ENCODE measurements at regions not wholly inside any gene's neighbourhood (a gene's known extent, or its start where the extent isn't known, plus 50 kb on each side); places are given as distances from the start of the nearest gene placed in this dataset.

DNA sequence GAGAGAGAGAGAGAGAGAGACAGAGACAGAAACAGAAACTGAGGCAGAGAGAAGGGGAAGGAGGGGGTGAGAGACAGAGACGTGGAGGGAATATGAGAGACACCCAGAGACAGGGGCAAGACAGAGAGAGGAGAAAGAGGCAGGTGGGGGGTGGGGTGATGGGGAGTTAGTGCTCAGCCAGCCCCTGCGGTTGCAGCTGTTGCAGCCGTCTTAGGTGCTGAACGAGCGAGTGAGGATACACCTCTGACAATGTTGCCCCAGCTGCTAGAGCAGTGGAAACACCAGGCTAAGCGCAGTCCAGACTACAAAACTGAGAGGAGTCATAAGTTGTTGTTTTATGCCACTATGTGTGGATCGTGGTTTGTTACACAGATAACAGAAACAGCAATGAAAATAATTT, 328.2 kb upstream of the SHH start:
- no peak overlapping the region for H3K27ac ChIP-seq
- WGBS, 2 donors: 67% methylated on average over 7 of the region's 7 CpGs
- ATAC-seq (no peak), DNase-seq (no peak)
- H3K36me3 ChIP-seq: no peaks in the 10 kb centered on the region
- no peak overlapping the region for H3K4me3 ChIP-seq
- peaks cover 0 to 37% (median 14%) of the 10 kb centered on the region in 7 donors for H3K27me3 ChIP-seq
- TF ChIP-seq, protein P1, sequence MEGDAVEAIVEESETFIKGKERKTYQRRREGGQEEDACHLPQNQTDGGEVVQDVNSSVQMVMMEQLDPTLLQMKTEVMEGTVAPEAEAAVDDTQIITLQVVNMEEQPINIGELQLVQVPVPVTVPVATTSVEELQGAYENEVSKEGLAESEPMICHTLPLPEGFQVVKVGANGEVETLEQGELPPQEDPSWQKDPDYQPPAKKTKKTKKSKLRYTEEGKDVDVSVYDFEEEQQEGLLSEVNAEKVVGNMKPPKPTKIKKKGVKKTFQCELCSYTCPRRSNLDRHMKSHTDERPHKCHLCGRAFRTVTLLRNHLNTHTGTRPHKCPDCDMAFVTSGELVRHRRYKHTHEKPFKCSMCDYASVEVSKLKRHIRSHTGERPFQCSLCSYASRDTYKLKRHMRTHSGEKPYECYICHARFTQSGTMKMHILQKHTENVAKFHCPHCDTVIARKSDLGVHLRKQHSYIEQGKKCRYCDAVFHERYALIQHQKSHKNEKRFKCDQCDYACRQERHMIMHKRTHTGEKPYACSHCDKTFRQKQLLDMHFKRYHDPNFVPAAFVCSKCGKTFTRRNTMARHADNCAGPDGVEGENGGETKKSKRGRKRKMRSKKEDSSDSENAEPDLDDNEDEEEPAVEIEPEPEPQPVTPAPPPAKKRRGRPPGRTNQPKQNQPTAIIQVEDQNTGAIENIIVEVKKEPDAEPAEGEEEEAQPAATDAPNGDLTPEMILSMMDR (IDR thresholded peaks at IDR 0.05): no peak
- H3K4me1 ChIP-seq: no peaks in the 10 kb centered on the region
- peaks cover 0 to 7% (median 0%) of the 10 kb centered on the region in 11 donors for H3K9me3 ChIP-seq
- intact Hi-C loops (cut with DNase I): loop anchor here in 1 of 10 donors (10.0 kb wide), 1 partner anchor 156 kb away; no protein-coding TSS in a partner anchor

DNA sequence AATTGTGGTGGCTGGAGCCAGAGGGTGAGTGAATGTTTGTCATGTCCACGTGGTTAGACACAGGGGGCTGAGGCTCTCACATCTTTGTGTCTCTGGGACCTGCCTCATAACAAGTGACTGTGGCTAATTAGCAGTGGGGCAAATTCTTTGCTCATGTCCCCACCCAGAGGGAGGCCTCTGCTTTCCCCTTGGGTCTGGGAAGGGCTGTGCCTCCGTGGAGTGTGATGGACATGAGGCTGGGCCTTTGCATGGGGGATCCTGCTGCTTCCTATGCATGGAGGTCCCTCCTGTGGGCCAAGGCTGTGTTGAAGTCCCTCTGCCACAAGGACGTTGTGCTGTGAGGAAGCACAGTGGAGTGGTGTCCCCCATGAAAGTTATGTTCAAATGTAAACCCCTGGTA, 327.4 kb upstream of the SHH start:
- Histone ChIP-seq H3K4me3 (no peak overlapping the region), H3K9me3 (peaks cover 0 to 7% (median 0%) of the 10 kb centered on the region in 11 donors), H3K4me1 (no peaks in the 10 kb centered on the region), H3K27me3 (peaks cover 0 to 28% (median 14%) of the 10 kb centered on the region in 7 donors), H3K27ac (no peak overlapping the region), H3K36me3 (no peaks in the 10 kb centered on the region)
- intact Hi-C loops (cut with DNase I): loop anchor here in 1 of 10 donors (10.0 kb wide), 1 partner anchor 155 kb away; no protein-coding TSS in a partner anchor
- no peak for ATAC-seq
- TF ChIP-seq, protein P1 (IDR thresholded peaks at IDR 0.05): no peak
- 48 to 50% methylated on average over 3 of the region's 3 CpGs for WGBS, 2 donors
- no peak for DNase-seq

DNA sequence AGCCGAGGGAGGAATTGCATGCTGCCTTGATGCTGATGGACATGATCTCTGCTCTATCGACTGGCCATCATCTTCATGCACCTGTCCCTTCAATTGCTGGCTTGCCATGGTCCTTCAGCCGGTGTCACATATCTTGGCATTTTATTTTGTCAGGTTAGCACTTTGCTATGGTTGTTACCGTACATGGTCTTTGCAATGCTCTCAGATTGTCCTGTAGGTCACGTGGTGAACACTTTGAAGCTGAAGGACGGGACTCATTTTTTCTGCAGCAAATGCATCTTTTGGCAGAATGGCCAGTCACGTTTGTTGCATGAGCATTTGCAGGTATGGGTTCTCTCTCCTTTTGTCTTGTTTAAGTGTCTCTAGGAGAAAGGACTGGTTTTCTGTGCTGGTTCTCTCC, 326.8 kb upstream of the SHH start:
- WGBS, 2 donors: 79 to 83% methylated on average over 7 of the region's 7 CpGs
- intact Hi-C loops (cut with DNase I): no loop called here
- Histone ChIP-seq H3K4me3 (no peak overlapping the region), H3K27ac (no peak overlapping the region), H3K36me3 (no peaks in the 10 kb centered on the region), H3K4me1 (no peaks in the 10 kb centered on the region), H3K27me3 (peaks cover 0 to 24% (median 14%) of the 10 kb centered on the region in 7 donors), H3K9me3 (peaks cover 0 to 7% (median 0%) of the 10 kb centered on the region in 11 donors)
- DNase-seq (no peak), ATAC-seq (no peak)
- TF ChIP-seq, protein P1 (IDR thresholded peaks at IDR 0.05): no peak

DNA sequence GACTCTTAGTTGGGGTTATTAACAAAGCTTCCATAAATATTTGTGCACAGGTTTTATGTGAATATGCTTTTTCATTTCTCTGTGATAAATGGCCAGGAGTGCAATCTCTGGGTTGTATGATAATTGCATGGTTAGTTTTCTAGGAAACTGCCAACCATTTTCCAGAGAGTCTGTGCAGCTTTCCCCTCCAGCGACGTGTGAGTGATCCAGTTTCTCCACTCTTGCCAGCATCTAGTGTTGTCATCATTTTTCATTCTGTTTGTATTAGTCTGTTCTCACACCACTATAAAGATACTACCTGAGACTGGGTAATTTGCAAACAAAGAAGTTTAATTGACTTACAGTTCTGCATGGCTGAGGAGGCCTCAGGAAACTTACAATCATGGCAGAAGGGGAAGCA, 319.6 kb upstream of the SHH start:
- no peak overlapping the region for H3K4me3 ChIP-seq
- H3K9me3 ChIP-seq: peaks cover 0 to 22% (median 0%) of the 10 kb centered on the region in 11 donors
- no peaks in the 10 kb centered on the region for H3K4me1 ChIP-seq
- TF ChIP-seq, protein P1 (IDR thresholded peaks at IDR 0.05): no peak
- peaks cover 0 to 3% (median 0%) of the 10 kb centered on the region in 7 donors for H3K27me3 ChIP-seq
- 86 to 87% methylated on average over 2 of the region's 2 CpGs for WGBS, 2 donors
- no peak overlapping the region for H3K27ac ChIP-seq
- H3K36me3 ChIP-seq: no peaks in the 10 kb centered on the region
- DNase-seq (no peak), ATAC-seq (no peak)
- intact Hi-C loops (cut with DNase I): no loop called here

All from heart right ventricle (tissue), 16 donors.